H9 (cell line): ENCODE measurements at regions not wholly inside any gene's neighbourhood (a gene's known extent, or its start where the extent isn't known, plus 50 kb on each side); places are given as distances from the start of the nearest gene placed in this dataset.

Experiments used
- DNase-seq: peaks from one replicate; pipeline ENCODE4 v3.0.0-alpha.2; 2017
- H2AFZ ChIP-seq: one replicate; pipeline ENCODE4 v1.6.1; 2013; ENCODE audit warnings: mild to moderate bottlenecking, low read length, control low read depth, moderate library complexity
- H2AK5ac ChIP-seq: 2 replicates; pipeline ENCODE4 v1.6.1; 2013; ENCODE audit warnings: low read length, control low read depth, mixed read lengths; ENCODE audit not compliant: insufficient read length
- H2BK120ac ChIP-seq: one replicate; pipeline ENCODE4 v1.6.1; 2013; ENCODE audit warnings: low read depth, mild to moderate bottlenecking, low read length, control low read depth, inconsistent platforms; ENCODE audit not compliant: poor library complexity, severe bottlenecking
- H2BK12ac ChIP-seq: 2 replicates; pipeline ENCODE4 v1.6.1; 2013; ENCODE audit warnings: low read length, control low read depth, mixed read lengths, low read depth; ENCODE audit not compliant: insufficient read length
- H2BK15ac ChIP-seq: 2 replicates; pipeline ENCODE4 v1.6.1; 2013; ENCODE audit warnings: low read depth, low read length, control low read depth
- H2BK20ac ChIP-seq: one replicate; pipeline ENCODE4 v1.6.1; 2013; ENCODE audit warnings: low read depth, mild to moderate bottlenecking, low read length, control low read depth, inconsistent platforms; ENCODE audit not compliant: poor library complexity, severe bottlenecking
- H2BK5ac ChIP-seq: 2 replicates; pipeline ENCODE4 v1.6.1; 2013; ENCODE audit warnings: low read length, control low read depth, mixed read lengths; ENCODE audit not compliant: insufficient read length
- H3K14ac ChIP-seq: 2 replicates; pipeline ENCODE4 v1.6.1; 2013; ENCODE audit warnings: low read length, control low read depth; ENCODE audit not compliant: insufficient read depth
- H3K18ac ChIP-seq: 2 replicates; pipeline ENCODE4 v1.6.1; 2013; ENCODE audit warnings: low read depth, mild to moderate bottlenecking, mixed read lengths, low read length, control low read depth; ENCODE audit not compliant: insufficient read length
- H3K23ac ChIP-seq: 2 replicates; pipeline ENCODE4 v1.6.1; 2013; ENCODE audit warnings: low read length, control low read depth, mixed read lengths, low read depth; ENCODE audit not compliant: insufficient read length
- H3K23me2 ChIP-seq: 2 replicates; pipeline ENCODE4 v1.6.1; 2013; ENCODE audit warnings: low read depth, mild to moderate bottlenecking, mixed read lengths, low read length, control low read depth; ENCODE audit not compliant: insufficient read length, poor library complexity, severe bottlenecking
- H3K27ac ChIP-seq: 2 replicates; pipeline ENCODE4 v1.5.1; 2013; ENCODE audit warnings: low read length, control low read depth, mixed read lengths, low read depth; ENCODE audit not compliant: insufficient read length
- H3K27me3 ChIP-seq: 2 replicates; pipeline ENCODE4 v1.6.1; 2013; ENCODE audit warnings: low read length, control low read depth, inconsistent platforms; ENCODE audit not compliant: insufficient read depth
- H3K4ac ChIP-seq: 2 replicates; pipeline ENCODE4 v1.6.1; 2013; ENCODE audit warnings: low read depth, mild to moderate bottlenecking, control low read depth, inconsistent platforms, low read length, moderate library complexity
- H3K4me1 ChIP-seq: 2 replicates; pipeline ENCODE4 v1.6.1; 2013; ENCODE audit warnings: low read length, control low read depth, inconsistent platforms; ENCODE audit not compliant: insufficient read depth
- H3K4me2 ChIP-seq: 2 replicates; pipeline ENCODE4 v1.6.1; 2013; ENCODE audit warnings: low read length, control low read depth, mixed read lengths; ENCODE audit not compliant: insufficient read length, insufficient read depth
- H3K56ac ChIP-seq: 2 replicates; pipeline ENCODE4 v1.6.1; 2013; ENCODE audit warnings: low read depth, mild to moderate bottlenecking, mixed read lengths, low read length, control low read depth; ENCODE audit not compliant: insufficient read length
- H3K79me1 ChIP-seq: 2 replicates; pipeline ENCODE4 v1.6.1; 2013; ENCODE audit warnings: low read depth, mild to moderate bottlenecking, moderate library complexity, low read length, control low read depth, inconsistent platforms; ENCODE audit not compliant: insufficient read depth, poor library complexity, severe bottlenecking
- H3K79me2 ChIP-seq: 2 replicates; pipeline ENCODE4 v1.6.1; 2013; ENCODE audit warnings: low read length, control low read depth, inconsistent platforms; ENCODE audit not compliant: insufficient read depth
- H3K9ac ChIP-seq: 2 replicates; pipeline ENCODE4 v1.6.1; 2013; ENCODE audit warnings: low read length, control low read depth, mixed read lengths; ENCODE audit not compliant: insufficient read length; ENCODE audit errors: extremely low read depth
- H3K9me3 ChIP-seq: one replicate; pipeline ENCODE4 v1.6.1; 2013; ENCODE audit warnings: low read depth, low read length, inconsistent platforms; ENCODE audit not compliant: control insufficient read depth
- H3T11ph ChIP-seq: one replicate; pipeline ENCODE4 v1.6.1; 2013; ENCODE audit warnings: mild to moderate bottlenecking, low read length, control low read depth, inconsistent platforms
- H4K20me1 ChIP-seq: one replicate; pipeline ENCODE4 v1.6.1; 2013; ENCODE audit not compliant: control insufficient read depth, insufficient read length, insufficient read depth
- H4K5ac ChIP-seq: 2 replicates; pipeline ENCODE4 v1.6.1; 2013; ENCODE audit warnings: low read depth, mild to moderate bottlenecking, mixed read lengths, low read length, control low read depth; ENCODE audit not compliant: insufficient read length
- H4K8ac ChIP-seq: replicated peaks from 2 replicates; pipeline ENCODE4 v1.6.1; 2013; ENCODE audit warnings: low read length, control low read depth, mixed read lengths, low read depth; ENCODE audit not compliant: insufficient read length
- H4K91ac ChIP-seq: 2 replicates; pipeline ENCODE4 v1.6.1; 2013; ENCODE audit warnings: low read depth, mild to moderate bottlenecking, moderate library complexity, mixed read lengths, low read length, control low read depth; ENCODE audit not compliant: insufficient read length
- H3K27ac Mint-ChIP-seq, 3 experiments: 2 replicates in 2 of 3; 3 replicates in 1 of 3; pipeline ENCODE4 v1.8.0; 2020 to 2021; ENCODE audit warnings: mixed read lengths in 3 of 3, mild to moderate bottlenecking in 1 of 3, moderate library complexity in 1 of 3
- H3K27me3 Mint-ChIP-seq: 2 replicates; pipeline ENCODE4 v1.8.0; 2021; ENCODE audit warnings: low read depth, mild to moderate bottlenecking, moderate library complexity, mixed read lengths
- H3K36me3 Mint-ChIP-seq, 3 experiments: 2 replicates in 2 of 3; 3 replicates in 1 of 3; pipeline ENCODE4 v1.8.0; 2020 to 2021; ENCODE audit warnings: low read depth in 3 of 3, mixed read lengths in 3 of 3; ENCODE audit not compliant: insufficient read depth in 1 of 3
- H3K4me1 Mint-ChIP-seq, 2 experiments: 2 replicates each; pipeline ENCODE4 v1.8.0; 2020; ENCODE audit warnings: mixed read lengths in 2 of 2
- H3K4me3 Mint-ChIP-seq, 2 experiments: 2 replicates in 1 of 2; 3 replicates in 1 of 2; pipeline ENCODE4 v1.8.0; 2020 to 2021; ENCODE audit warnings: mild to moderate bottlenecking in 2 of 2, mixed read lengths in 2 of 2, moderate library complexity in 1 of 2
- H3K9me3 Mint-ChIP-seq, 2 experiments: 2 replicates in 1 of 2; 3 replicates in 1 of 2; pipeline ENCODE4 v1.8.0; 2020; ENCODE audit warnings: mild to moderate bottlenecking in 2 of 2, mixed read lengths in 2 of 2, moderate library complexity in 1 of 2
- CTCF ChIP-seq: fragments of 200-600 bp; sonication (generic); conservative IDR thresholded peaks from 3 replicates; pipeline ENCODE4 v1.8.0; 2021; ENCODE audit warnings: antibody characterized with exemption, mild to moderate bottlenecking
- WGBS: extraction: QIAGEN DNeasy Blood & Tissue Kit; methylation state at CpG from one replicate; pipeline ENCODE4 v1.1.7; 2013; ENCODE audit warnings: missing lambda C conversion rate, low lambda C conversion rate, mixed read lengths; ENCODE audit not compliant: insufficient read length; ENCODE audit errors: extremely low coverage; 5-methylcytosine and 5-hydroxymethylcytosine counted together

GRCh38 chrX:121858867-121859647 lies 811.6 kb downstream of the GLUD2 start:
- H3K27ac Mint-ChIP-seq: no peak overlapping the region
- Histone ChIP-seq H3K27me3 (no peaks in the 10 kb centered on the region), H3K4ac (no peak overlapping the region), H2BK15ac (no peak overlapping the region), H3K27ac (no peak overlapping the region), H2AK5ac (no peak overlapping the region), H2BK20ac (no peak overlapping the region), H3K18ac (no peak overlapping the region), H3K23ac (no peak overlapping the region), H4K5ac (no peak overlapping the region), H3K9me3 (peaks cover 15% of the 10 kb centered on the region), H2AFZ (no peak overlapping the region), H3K56ac (no peak overlapping the region), H3K14ac (no peak overlapping the region), H3T11ph (no peak overlapping the region), H4K20me1 (no peaks in the 10 kb centered on the region), H3K4me2 (no peak overlapping the region), H3K9ac (no peak overlapping the region), H3K4me1 (no peaks in the 10 kb centered on the region), H3K79me2 (no peaks in the 10 kb centered on the region), H3K79me1 (no peaks in the 10 kb centered on the region), H4K91ac (no peak overlapping the region), H2BK5ac (no peak overlapping the region), H2BK12ac (no peak overlapping the region), H4K8ac (no peak overlapping the region), H3K23me2 (no peaks in the 10 kb centered on the region), H2BK120ac (no peak overlapping the region)
- H3K36me3 Mint-ChIP-seq: no peaks in the 10 kb centered on the region; a peak in 1 of 7 replicates
- no CpG with 5 or more reads among the region's 8 CpGs for WGBS
- H3K4me3 Mint-ChIP-seq: no peak overlapping the region
- no peaks in the 10 kb centered on the region for H3K27me3 Mint-ChIP-seq
- no peak for TF ChIP-seq CTCF
- no peak for DNase-seq
- peaks cover 11 to 45% of the 10 kb centered on the region in 2 experiments for H3K9me3 Mint-ChIP-seq
- no peaks in the 10 kb centered on the region for H3K4me1 Mint-ChIP-seq
